Stomach smooth muscle (tissue), 2 donors: ENCODE measurements at regions not wholly inside any gene's neighbourhood (a gene's known extent, or its start where the extent isn't known, plus 50 kb on each side); places are given as distances from the start of the nearest gene placed in this dataset.

Experiments used
- H3K27ac ChIP-seq: one replicate; pipeline ENCODE4 v1.7.0; 2013; ENCODE audit warnings: mild to moderate bottlenecking, low read length, inconsistent platforms
- H3K27me3 ChIP-seq, 2 donors: one replicate each; pipeline ENCODE4 v1.7.0; 2013; ENCODE audit warnings: low read length in 2 of 2; ENCODE audit not compliant: insufficient read depth in 2 of 2, control insufficient read depth in 1 of 2
- H3K36me3 ChIP-seq, 2 donors: one replicate each; pipeline ENCODE4 v1.7.0; 2013; ENCODE audit warnings: low read length in 2 of 2; ENCODE audit not compliant: control insufficient read depth in 2 of 2, insufficient read depth in 2 of 2
- H3K4me1 ChIP-seq: one replicate; pipeline ENCODE4 v1.7.0; 2013; ENCODE audit warnings: low read length; ENCODE audit not compliant: control insufficient read depth, insufficient read depth
- H3K4me3 ChIP-seq, 2 donors: one replicate each; pipeline ENCODE4 v1.7.0; 2013; ENCODE audit warnings: low read length in 2 of 2
- H3K9ac ChIP-seq, 2 donors: one replicate each; pipeline ENCODE4 v1.7.0; 2013; ENCODE audit warnings: low read length in 2 of 2, mild to moderate bottlenecking in 1 of 2
- H3K9me3 ChIP-seq, 2 donors: one replicate each; pipeline ENCODE4 v1.7.0; 2013; ENCODE audit warnings: low read length in 2 of 2; ENCODE audit not compliant: control insufficient read depth in 2 of 2
- donor health status: healthy.
- donor health status: Pancreatic carcinoma.

DNA sequence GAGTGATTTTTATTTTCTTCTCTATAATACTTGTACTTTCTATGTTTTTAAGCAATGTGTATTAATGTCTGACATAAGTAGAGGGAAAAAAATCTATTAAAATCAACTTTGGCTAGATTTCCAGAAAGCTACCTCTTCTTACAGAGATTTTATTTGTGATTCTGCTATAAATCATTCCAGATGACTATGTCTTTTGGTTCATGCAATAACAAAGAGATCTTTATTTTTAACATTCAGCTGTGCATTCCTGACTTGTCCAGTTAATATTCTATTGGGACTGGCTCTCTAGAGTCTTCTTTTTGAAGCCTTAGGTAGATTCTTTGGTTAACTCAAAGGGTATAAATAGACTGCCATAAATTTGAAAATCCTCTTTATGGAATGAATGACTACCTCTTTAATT is 74.3 kb upstream of the ARPP21 start:
- no peaks in the 10 kb centered on the region for H3K4me1 ChIP-seq
- no peak overlapping the region for H3K27ac ChIP-seq
- H3K27me3 ChIP-seq: no peaks in the 10 kb centered on the region
- H3K36me3 ChIP-seq: no peaks in the 10 kb centered on the region
- H3K9ac ChIP-seq: no peak overlapping the region
- H3K9me3 ChIP-seq: no peaks in the 10 kb centered on the region
- H3K4me3 ChIP-seq: no peak overlapping the region
